GM12878 (cell line): ENCODE measurements at regions not wholly inside any gene's neighbourhood (a gene's known extent, or its start where the extent isn't known, plus 50 kb on each side); places are given as distances from the start of the nearest gene placed in this dataset.

Experiments
- ATAC-seq: fragments of 200-7000 bp; cut with Tn5 transposase; 3 replicates; pipeline ENCODE4 v1.9.1; 2020; ENCODE audit warnings: mild to moderate bottlenecking, moderate library complexity
- BruUV-seq: library from RNA; stranded (reverse); fragments of 400-500 nt; replicated peaks from 2 replicates; lab custom pipeline; 2021; lab: Mats Ljungman, UMichigan
- CTCF ChIA-PET: fragments of 300-600 bp; sonication (Branson Sonifier 250); formaldehyde crosslinking; extraction: SDS; loops from one replicate; lab custom pipeline; 2021; ENCODE audit warnings: inconsistent platforms; lab: Yijun Ruan, JAX
- POLR2A ChIA-PET: fragments of 350-600 bp; formaldehyde crosslinking; extraction: SDS; loops from one replicate; lab custom pipeline; 2021; ENCODE audit warnings: inconsistent platforms; lab: Charles Lee
- RAD21 ChIA-PET: fragments of 300-600 bp; sonication (Branson Sonifier 250); formaldehyde crosslinking; loops from one replicate; lab custom pipeline; 2023; ENCODE audit warnings: antibody characterized with exemption; ENCODE audit not compliant: unreplicated experiment; lab: Charles Lee
- SMC1A ChIA-PET: fragments of 300-600 bp; sonication (Branson Sonifier 250); formaldehyde crosslinking; loops from one replicate; lab custom pipeline; 2023; ENCODE audit not compliant: unreplicated experiment, uncharacterized antibody; lab: Charles Lee
- DNase-seq: peaks from one replicate; pipeline ENCODE4 v3.0.0-alpha.2; 2011; ENCODE audit warnings: low read depth, low spot score
- FAIRE-seq: peaks from 3 replicates; lab custom pipeline; 2011; peaks lifted over from hg19 to GRCh38; lab: Jason Lieb, UNC
- H2AFZ ChIP-seq: 2 replicates; pipeline ENCODE4 v1.6.0; 2011; ENCODE audit warnings: low read depth, low read length, control low read depth; ENCODE audit not compliant: control insufficient read depth
- H3K27ac ChIP-seq: 2 replicates; pipeline ENCODE4 v1.5.1; 2011; ENCODE audit warnings: control low read depth; ENCODE audit not compliant: control insufficient read depth, insufficient read depth
- H3K27me3 ChIP-seq, 2 experiments: replicated peaks in 1 of 2; 2 replicates each; pipeline versions ENCODE4 v1.6.0 to v1.6.1; 2011; ENCODE audit warnings: low read length in 1 of 2; ENCODE audit not compliant: control insufficient read depth in 2 of 2, insufficient read depth in 2 of 2
- H3K36me3 ChIP-seq, 2 experiments: 2 replicates each; pipeline ENCODE4 v1.5.1; 2011; ENCODE audit warnings: low read length in 1 of 2; ENCODE audit not compliant: control insufficient read depth in 2 of 2, insufficient read depth in 2 of 2
- H3K4me1 ChIP-seq: 2 replicates; pipeline ENCODE4 v1.6.1; 2011; ENCODE audit warnings: mild to moderate bottlenecking, low read length, moderate library complexity, mixed read lengths; ENCODE audit not compliant: control insufficient read depth, insufficient read depth
- H3K4me2 ChIP-seq: 2 replicates; pipeline ENCODE4 v1.6.0; 2011; ENCODE audit warnings: control low read depth; ENCODE audit not compliant: control insufficient read depth, insufficient read depth
- H3K4me3 ChIP-seq: fragments of 200-600 bp; sonication (generic); 2 replicates; pipeline ENCODE4 v1.5.1; 2016
- H3K79me2 ChIP-seq: 2 replicates; pipeline ENCODE4 v1.6.0; 2011; ENCODE audit warnings: low read length; ENCODE audit not compliant: control insufficient read depth, insufficient read depth
- H3K9ac ChIP-seq: 2 replicates; pipeline ENCODE4 v1.8.0; 2011; ENCODE audit warnings: low read length, control low read depth, mixed read lengths; ENCODE audit not compliant: control insufficient read depth, insufficient read depth
- H3K9me3 ChIP-seq: replicated peaks from 3 replicates; pipeline ENCODE4 v1.5.1; 2011; ENCODE audit warnings: mild to moderate bottlenecking, low read length; ENCODE audit not compliant: control insufficient read depth, insufficient read depth
- H4K20me1 ChIP-seq: 2 replicates; pipeline ENCODE4 v1.6.0; 2011; ENCODE audit not compliant: control insufficient read depth, insufficient read depth
- CBFB ChIP-seq: IDR thresholded peaks from 2 replicates; pipeline ENCODE4 v1.6.1; 2016; ENCODE audit warnings: antibody characterized with exemption, low read depth
- CBX3 ChIP-seq: fragments of 200-600 bp; sonication (generic); IDR thresholded peaks from 2 replicates; pipeline ENCODE4 v1.6.1; 2016; ENCODE audit warnings: low read depth, borderline replicate concordance
- GABPA ChIP-seq: IDR thresholded peaks from 2 replicates; pipeline ENCODE4 v1.6.1; 2014; ENCODE audit warnings: antibody characterized with exemption, low read depth, mild to moderate bottlenecking, inconsistent platforms
- IKZF2 ChIP-seq, 2 experiments: fragments of 450-650 bp; IDR thresholded peaks; 2 replicates each; pipeline ENCODE4 v1.6.1; 2017; ENCODE audit warnings: mild to moderate bottlenecking in 2 of 2, moderate library complexity in 2 of 2
- JUNB ChIP-seq: IDR thresholded peaks from 2 replicates; pipeline ENCODE4 v1.6.1; 2016; ENCODE audit warnings: antibody characterized with exemption, mild to moderate bottlenecking
- NRF1 ChIP-seq: conservative IDR thresholded peaks from 2 replicates; pipeline ENCODE4 v1.6.1; 2011; ENCODE audit warnings: mild to moderate bottlenecking, low read depth, low read length, improper control_type of control experiment
- SMAD1 ChIP-seq: fragments of 450-650 bp; IDR thresholded peaks from 2 replicates; pipeline ENCODE4 v1.6.1; 2018; ENCODE audit warnings: mild to moderate bottlenecking, low read depth; ENCODE audit not compliant: partially characterized antibody
- SPI1 ChIP-seq: IDR thresholded peaks from 2 replicates; pipeline ENCODE4 v1.6.1; 2011; ENCODE audit warnings: low read depth, mild to moderate bottlenecking, low read length, moderate library complexity, borderline replicate concordance; ENCODE audit not compliant: insufficient read depth
- WGBS: methylation state at CpG from one replicate; pipeline ENCODE4 v1.1.6; 2016; ENCODE audit warnings: low lambda C conversion rate; ENCODE audit not compliant: insufficient replicate concordance, insufficient coverage; ENCODE audit errors: missing lambda C conversion rate; 5-methylcytosine and 5-hydroxymethylcytosine counted together
- in situ Hi-C: fragments of 300-500 bp; cut with MboI; formaldehyde crosslinking; loops from 9 replicates; pipeline ENCODE4 v1.14.3; 2018; ENCODE audit warnings: mixed read lengths
- intact Hi-C: fragments of 100-400 bp; cut with micrococcal nuclease; formaldehyde crosslinking; loops from one replicate; pipeline ENCODE4 v1.14.2; 2022; ENCODE audit not compliant: unreplicated experiment

GRCh38 chr1:90474158-90474557 lies 242.9 kb downstream of the BARHL2 start:
- in situ Hi-C loops, result no loop called here
- Histone ChIP-seq H3K4me3 (no peak overlapping the region), H3K9me3 (no peaks in the 10 kb centered on the region), H4K20me1 (no peaks in the 10 kb centered on the region), H3K4me2 (no peak overlapping the region), H3K36me3 (no peaks in the 10 kb centered on the region), H3K27me3 (no peaks in the 10 kb centered on the region), H2AFZ (no peak overlapping the region), H3K27ac (no peak overlapping the region), H3K9ac (no peak overlapping the region), H3K79me2 (no peaks in the 10 kb centered on the region), H3K4me1 (no peaks in the 10 kb centered on the region)
- ChIA-PET SMC1A (interaction anchor here (0.6 to 6.8 kb wide), 19 partner anchors 9 to 428 kb away, joined by 3 to 116 read pairs (median 3); no protein-coding TSS in a partner anchor), RAD21 (interaction anchor here (0.8 to 6.7 kb wide), 10 partner anchors 13 to 355 kb away, joined by 3 to 96 read pairs (median 27); no protein-coding TSS in a partner anchor), POLR2A (interaction anchor here (0.7 kb wide), 1 partner anchor 12 kb away, joined by 3 read pairs; no protein-coding TSS in a partner anchor), CTCF (interaction anchor here (1.0 to 6.8 kb wide), 10 partner anchors 9 to 341 kb away, joined by 3 to 77 read pairs (median 24); no protein-coding TSS in a partner anchor)
- 0% methylated on average over 2 of the region's 2 CpGs for WGBS
- no TSS peak for BruUV-seq
- DNase-seq (no peak), FAIRE-seq (no peak), ATAC-seq (peak; percentile 67)
- TF ChIP-seq JUNB, result no peak
- no peak for TF ChIP-seq SMAD1
- TF ChIP-seq CBX3, result no peak
- TF ChIP-seq SPI1, result no peak
- no peak for TF ChIP-seq GABPA
- TF ChIP-seq NRF1, result no peak
- no peak for TF ChIP-seq IKZF2 (IDR thresholded peaks at IDR 0.05)
- TF ChIP-seq CBFB, result no peak
- intact Hi-C loops, result loop anchor here (10.0 kb wide), 2 partner anchors 251 to 359 kb away; no protein-coding TSS in a partner anchor
